MM.1S (cell line): ENCODE measurements at regions not wholly inside any gene's neighbourhood (a gene's known extent, or its start where the extent isn't known, plus 50 kb on each side); places are given as distances from the start of the nearest gene placed in this dataset.

Experiments used
- DNase-seq: peaks from one replicate; pipeline ENCODE4 v3.0.0-alpha.2; 2015
- H2AFZ ChIP-seq: fragments of 300-600 bp; sonication (generic); 2 replicates; pipeline ENCODE4 v1.6.0; 2016; ENCODE audit warnings: antibody characterized with exemption, low read length
- H3F3A ChIP-seq: fragments of 300-600 bp; sonication (generic); 2 replicates; pipeline ENCODE4 v1.6.1; 2016; ENCODE audit warnings: mild to moderate bottlenecking, antibody characterized with exemption, low read length, moderate library complexity, mixed read lengths; ENCODE audit not compliant: insufficient read depth
- H3K27ac ChIP-seq: fragments of 300-600 bp; sonication (generic); 2 replicates; pipeline ENCODE4 v1.5.1; 2016; ENCODE audit warnings: mild to moderate bottlenecking, low read length
- H3K27me3 ChIP-seq: fragments of 300-600 bp; sonication (generic); replicated peaks from 2 replicates; pipeline ENCODE4 v1.6.0; 2016; ENCODE audit warnings: low read length; ENCODE audit not compliant: insufficient read depth
- H3K36me3 ChIP-seq: fragments of 300-600 bp; sonication (generic); replicated peaks from 2 replicates; pipeline ENCODE4 v1.6.1; 2016; ENCODE audit warnings: mild to moderate bottlenecking, low read length, mixed read lengths; ENCODE audit not compliant: insufficient read depth
- H3K4me1 ChIP-seq: fragments of 300-600 bp; sonication (generic); 2 replicates; pipeline ENCODE4 v1.6.1; 2016; ENCODE audit warnings: low read length, mixed read lengths
- H3K4me2 ChIP-seq: fragments of 300-600 bp; sonication (generic); 2 replicates; pipeline ENCODE4 v1.6.0; 2016; ENCODE audit warnings: low read depth, low read length
- H3K4me3 ChIP-seq: fragments of 300-600 bp; sonication (generic); 2 replicates; pipeline ENCODE4 v1.5.1; 2016; ENCODE audit warnings: low read length, mixed read lengths
- H3K79me2 ChIP-seq: fragments of 300-600 bp; sonication (generic); 2 replicates; pipeline ENCODE4 v1.6.1; 2016; ENCODE audit warnings: mixed run types, low read length, mixed read lengths
- H3K9ac ChIP-seq: fragments of 300-600 bp; sonication (generic); 2 replicates; pipeline ENCODE4 v1.6.1; 2016; ENCODE audit warnings: low read length, mixed read lengths
- H3K9me2 ChIP-seq: fragments of 300-600 bp; sonication (generic); replicated peaks from 2 replicates; pipeline ENCODE4 v1.6.1; 2016; ENCODE audit warnings: mild to moderate bottlenecking, low read length, mixed read lengths; ENCODE audit not compliant: insufficient read depth
- H3K9me3 ChIP-seq: fragments of 300-600 bp; sonication (generic); replicated peaks from 2 replicates; pipeline ENCODE4 v1.6.1; 2016; ENCODE audit warnings: mild to moderate bottlenecking, low read length, mixed read lengths; ENCODE audit not compliant: insufficient read depth
- H4K20me1 ChIP-seq: fragments of 300-600 bp; sonication (generic); 2 replicates; pipeline ENCODE4 v1.6.1; 2016; ENCODE audit warnings: mild to moderate bottlenecking, low read length, moderate library complexity, mixed read lengths; ENCODE audit not compliant: insufficient read depth
- EZH2 ChIP-seq: fragments of 300-600 bp; sonication (generic); optimal IDR thresholded peaks from 2 replicates; pipeline ENCODE3; 2017; ENCODE audit warnings: low read depth, mild to moderate bottlenecking, antibody characterized with exemption, low read length, mixed read lengths
- EZH2phosphoT487 ChIP-seq: fragments of 300-600 bp; sonication (generic); IDR thresholded peaks from 2 replicates; pipeline ENCODE4 v1.6.1; 2018; ENCODE audit warnings: antibody characterized with exemption, low read length
- TF ChIP-seq, protein P1 (sequence below): fragments of 300-600 bp; sonication (generic); IDR thresholded peaks from 2 replicates; pipeline ENCODE4 v1.5.1; 2016; ENCODE audit warnings: antibody characterized with exemption, low read length, mixed read lengths

DNA sequence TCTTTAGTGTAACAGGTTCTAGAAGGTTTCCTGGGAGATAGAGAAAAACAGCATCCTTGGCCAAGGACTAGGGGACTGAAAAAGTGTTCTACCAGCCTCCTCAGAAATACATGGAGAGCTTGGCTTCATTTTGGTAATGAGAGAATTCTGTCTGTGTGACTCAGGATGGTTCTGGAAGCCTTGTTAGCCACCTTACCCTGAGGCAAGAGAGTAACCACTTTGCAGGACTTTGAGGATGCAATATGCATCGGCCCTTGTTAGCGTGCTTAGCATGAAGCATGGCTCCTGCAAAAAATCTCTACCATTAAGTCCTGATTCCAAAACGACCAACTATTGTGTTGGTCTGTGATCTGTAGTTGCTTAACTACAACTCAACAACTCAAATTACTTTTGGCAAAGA lies 79.8 kb downstream of the C1QL2 start:
- Histone ChIP-seq H3F3A (no peaks in the 10 kb centered on the region), H3K36me3 (no peaks in the 10 kb centered on the region), H4K20me1 (no peaks in the 10 kb centered on the region), H3K9ac (no peak overlapping the region), H3K4me3 (no peak overlapping the region), H3K9me3 (no peaks in the 10 kb centered on the region), H3K27me3 (no peaks in the 10 kb centered on the region), H3K27ac (no peak overlapping the region), H3K9me2 (no peaks in the 10 kb centered on the region), H3K4me1 (no peaks in the 10 kb centered on the region), H2AFZ (no peak overlapping the region), H3K4me2 (no peak overlapping the region), H3K79me2 (no peaks in the 10 kb centered on the region)
- TF ChIP-seq, protein P1, sequence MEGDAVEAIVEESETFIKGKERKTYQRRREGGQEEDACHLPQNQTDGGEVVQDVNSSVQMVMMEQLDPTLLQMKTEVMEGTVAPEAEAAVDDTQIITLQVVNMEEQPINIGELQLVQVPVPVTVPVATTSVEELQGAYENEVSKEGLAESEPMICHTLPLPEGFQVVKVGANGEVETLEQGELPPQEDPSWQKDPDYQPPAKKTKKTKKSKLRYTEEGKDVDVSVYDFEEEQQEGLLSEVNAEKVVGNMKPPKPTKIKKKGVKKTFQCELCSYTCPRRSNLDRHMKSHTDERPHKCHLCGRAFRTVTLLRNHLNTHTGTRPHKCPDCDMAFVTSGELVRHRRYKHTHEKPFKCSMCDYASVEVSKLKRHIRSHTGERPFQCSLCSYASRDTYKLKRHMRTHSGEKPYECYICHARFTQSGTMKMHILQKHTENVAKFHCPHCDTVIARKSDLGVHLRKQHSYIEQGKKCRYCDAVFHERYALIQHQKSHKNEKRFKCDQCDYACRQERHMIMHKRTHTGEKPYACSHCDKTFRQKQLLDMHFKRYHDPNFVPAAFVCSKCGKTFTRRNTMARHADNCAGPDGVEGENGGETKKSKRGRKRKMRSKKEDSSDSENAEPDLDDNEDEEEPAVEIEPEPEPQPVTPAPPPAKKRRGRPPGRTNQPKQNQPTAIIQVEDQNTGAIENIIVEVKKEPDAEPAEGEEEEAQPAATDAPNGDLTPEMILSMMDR: no peak
- TF ChIP-seq EZH2phosphoT487 (no peak), EZH2 (no peak)
- DNase-seq: no peak

DNA sequence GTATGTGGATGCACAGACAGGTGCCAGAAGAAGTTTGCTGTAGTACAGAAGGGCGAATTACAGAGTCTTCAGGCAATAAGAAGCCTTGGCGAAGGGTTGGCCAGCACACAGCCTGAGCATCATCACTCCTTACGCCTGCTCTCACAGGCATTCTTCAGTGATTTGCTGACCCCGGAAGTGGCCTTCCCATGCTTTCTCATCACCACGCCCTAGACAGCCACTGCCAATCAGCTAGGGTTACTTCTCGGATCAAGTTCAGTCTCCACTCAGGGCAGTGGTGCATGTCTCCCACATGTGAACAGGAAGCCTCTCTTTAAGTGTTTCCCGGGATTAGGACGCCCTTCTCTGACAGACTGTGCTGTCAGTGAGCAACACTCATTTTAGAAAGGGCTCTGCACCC lies 81.8 kb downstream of the C1QL2 start:
- Histone ChIP-seq H3K9me3 (no peaks in the 10 kb centered on the region), H3F3A (no peaks in the 10 kb centered on the region), H3K36me3 (no peaks in the 10 kb centered on the region), H3K4me3 (no peak overlapping the region), H4K20me1 (no peaks in the 10 kb centered on the region), H3K4me1 (no peaks in the 10 kb centered on the region), H3K79me2 (no peaks in the 10 kb centered on the region), H3K27ac (no peak overlapping the region), H3K27me3 (no peaks in the 10 kb centered on the region), H2AFZ (no peak overlapping the region), H3K9me2 (no peaks in the 10 kb centered on the region), H3K4me2 (no peak overlapping the region), H3K9ac (no peak overlapping the region)
- TF ChIP-seq EZH2phosphoT487 (no peak), EZH2 (no peak)
- TF ChIP-seq, protein P1: no peak
- no peak for DNase-seq

DNA sequence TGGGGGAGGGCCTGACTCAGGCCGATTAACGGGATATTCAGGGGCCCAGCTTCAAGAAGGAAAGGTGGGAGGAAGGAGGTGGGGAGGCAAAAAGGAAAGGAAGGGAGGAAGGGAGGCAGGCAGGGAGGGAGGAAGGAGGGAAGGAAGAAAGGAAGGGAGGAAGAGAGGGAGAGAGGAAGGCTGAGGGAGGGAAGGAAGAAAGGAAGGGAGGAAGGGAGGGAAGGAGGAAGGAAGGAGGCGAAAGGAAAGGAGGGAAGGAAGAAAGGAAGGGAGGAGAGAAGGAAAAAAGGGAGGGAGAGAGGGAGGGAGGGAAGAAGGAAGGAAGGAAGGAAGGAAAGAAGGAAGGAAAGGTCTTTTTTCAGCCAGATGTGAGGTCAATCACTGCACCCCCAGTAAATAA lies 85.3 kb downstream of the C1QL2 start:
- no peaks in the 10 kb centered on the region for H3K36me3 ChIP-seq

More for the DNA sequence above, 85.3 kb downstream of the C1QL2 start:
- no peaks in the 10 kb centered on the region for H3K9me2 ChIP-seq
- H3K9ac ChIP-seq: no peak overlapping the region
- H3K4me3 ChIP-seq: no peak overlapping the region
- TF ChIP-seq, protein P1: no peak
- TF ChIP-seq EZH2 (no peak), EZH2phosphoT487 (no peak)
- no peaks in the 10 kb centered on the region for H3K9me3 ChIP-seq
- H2AFZ ChIP-seq: no peak overlapping the region
- no peak for DNase-seq
- no peaks in the 10 kb centered on the region for H3K79me2 ChIP-seq
- H3K27me3 ChIP-seq: no peaks in the 10 kb centered on the region
- H4K20me1 ChIP-seq: no peaks in the 10 kb centered on the region
- no peaks in the 10 kb centered on the region for H3F3A ChIP-seq
- H3K27ac ChIP-seq: no peak overlapping the region
- H3K4me2 ChIP-seq: no peak overlapping the region
- H3K4me1 ChIP-seq: no peaks in the 10 kb centered on the region
